ENCODE measurements at regions not wholly inside any gene's neighbourhood (a gene's known extent, or its start where the extent isn't known, plus 50 kb on each side); places are given as distances from the start of the nearest gene placed in this dataset.
"Not testable (repeated sequence)": the region's sequence is repeated elsewhere in the genome, so short reads cannot be mapped to it uniquely, and the experiment has no call there.

DNA sequence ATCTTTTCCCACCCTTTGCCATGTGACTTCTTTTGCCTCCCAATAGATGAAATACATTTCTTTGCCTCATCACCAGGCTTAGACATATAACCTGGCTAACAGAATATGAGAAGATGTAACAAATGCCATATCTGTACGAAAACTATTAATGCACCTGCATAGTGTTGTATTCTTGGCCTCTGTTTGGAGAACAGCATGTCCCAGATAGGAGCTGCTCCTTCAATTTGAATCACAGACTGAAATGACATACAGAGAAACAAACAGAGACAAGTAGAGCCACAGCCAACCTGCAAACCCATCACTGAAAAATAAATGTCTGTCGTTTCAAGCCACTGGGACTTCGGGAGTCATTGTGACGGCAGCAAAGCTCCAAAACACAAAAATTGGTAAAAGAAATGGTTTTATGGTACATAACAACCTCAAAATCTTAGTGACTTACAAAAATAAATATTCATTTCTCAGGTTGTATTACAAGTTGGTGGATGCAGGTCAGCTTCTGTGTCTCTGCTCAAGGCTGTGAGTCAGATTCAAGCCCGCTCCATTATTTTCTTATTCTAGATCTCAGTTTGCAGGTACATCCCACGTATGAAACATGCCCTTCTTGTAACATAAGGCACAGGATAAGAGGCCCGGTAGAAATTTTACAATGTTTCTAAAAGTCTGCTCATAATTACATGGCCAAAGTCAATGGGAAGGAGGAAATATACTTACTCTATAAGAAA is 171.3 kb upstream of the SOX6 start:
- no peak for DNase-seq

- DNase-seq: no peak
These were observed 170.6 kb upstream of the SOX6 start for GRCh38 chr11:16526947-16527346.

GRCh38 chr11:16520713-16521112 is 164.4 kb upstream of the SOX6 start:
- peak; percentile 52 to 53 for DNase-seq

GRCh38 chr11:16512899-16513241 is 156.5 kb upstream of the SOX6 start:
- no peak for DNase-seq

DNA sequence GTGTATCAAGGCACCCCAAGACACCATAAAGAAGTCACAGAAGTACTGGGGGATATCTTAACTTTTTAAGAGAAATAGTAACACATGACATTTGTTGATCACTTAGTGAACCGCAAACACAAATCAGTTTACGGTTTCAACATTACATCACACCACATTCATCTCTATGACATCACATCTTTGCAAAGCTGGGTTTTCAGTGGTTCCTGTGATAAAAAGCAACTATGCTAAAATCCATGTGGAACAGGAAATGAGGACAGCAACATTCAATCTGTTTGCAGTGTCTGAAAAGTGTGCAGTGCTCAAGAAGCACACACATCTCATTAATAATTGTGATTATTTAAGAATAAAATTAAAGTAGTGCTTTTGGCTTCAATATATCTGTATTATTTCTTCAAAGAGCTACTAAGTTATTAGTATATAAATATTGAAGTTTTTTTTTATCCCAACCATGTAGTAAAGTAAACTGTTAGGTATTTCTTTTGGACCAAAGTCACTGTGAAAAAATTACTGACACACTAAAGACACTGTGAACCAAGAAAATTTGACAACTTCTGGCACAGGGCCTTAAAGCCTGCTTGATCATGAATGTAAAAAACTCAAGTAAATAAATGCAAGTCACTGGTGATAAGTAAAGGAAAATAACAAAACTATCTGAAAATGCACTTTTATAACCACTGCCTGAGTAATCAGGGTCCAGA is 156.0 kb upstream of the SOX6 start:
- no peak for DNase-seq

- DNase-seq: no peak
These were observed 155.1 kb upstream of the SOX6 start for GRCh38 chr11:16511116-16512114.

GRCh38 chr11:16505481-16505880 is 149.1 kb upstream of the SOX6 start:
- DNase-seq: no peak

DNA sequence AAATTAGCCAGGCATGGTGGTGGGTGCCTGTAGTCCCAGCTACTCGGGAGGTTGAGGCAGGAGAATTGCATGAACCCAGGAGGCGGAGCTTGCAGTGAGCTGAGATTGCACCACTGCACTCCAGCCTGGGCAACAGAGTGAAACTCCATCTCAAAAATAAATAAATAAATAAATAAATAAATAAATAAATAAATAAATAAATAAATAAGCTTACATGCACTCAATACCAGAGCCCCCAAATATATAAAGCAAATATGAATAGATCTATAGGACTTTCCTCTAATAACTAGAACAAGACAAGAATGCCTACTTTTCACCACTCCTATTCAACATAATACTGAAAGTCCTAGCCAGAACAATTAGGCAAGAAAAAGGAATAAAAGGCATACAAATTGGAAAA is 147.5 kb upstream of the SOX6 start:
- DNase-seq: not testable (repeated sequence)

GRCh38 chr11:16494918-16495691 is 138.8 kb upstream of the SOX6 start:
- no peak for DNase-seq

DNA sequence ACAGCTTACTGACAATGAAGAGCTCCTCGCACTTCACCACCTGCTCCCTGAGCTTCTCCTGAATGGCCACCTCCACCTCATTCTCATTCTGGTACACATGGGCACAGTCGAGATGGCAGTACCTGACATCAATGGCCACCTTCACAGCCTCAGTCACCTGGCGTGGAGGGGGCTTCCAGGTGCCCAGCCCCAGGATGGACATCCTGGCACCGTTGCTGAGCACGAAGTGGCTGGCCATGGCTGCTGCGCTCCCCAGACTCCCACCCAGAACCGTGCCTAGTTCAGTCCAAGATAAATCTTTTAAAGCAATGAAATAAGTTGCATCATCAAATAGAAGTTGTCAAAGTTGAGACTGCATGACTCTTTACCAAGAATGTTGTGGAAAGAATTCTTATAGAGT is 128.1 kb upstream of the SOX6 start:
- no peak for DNase-seq

DNA sequence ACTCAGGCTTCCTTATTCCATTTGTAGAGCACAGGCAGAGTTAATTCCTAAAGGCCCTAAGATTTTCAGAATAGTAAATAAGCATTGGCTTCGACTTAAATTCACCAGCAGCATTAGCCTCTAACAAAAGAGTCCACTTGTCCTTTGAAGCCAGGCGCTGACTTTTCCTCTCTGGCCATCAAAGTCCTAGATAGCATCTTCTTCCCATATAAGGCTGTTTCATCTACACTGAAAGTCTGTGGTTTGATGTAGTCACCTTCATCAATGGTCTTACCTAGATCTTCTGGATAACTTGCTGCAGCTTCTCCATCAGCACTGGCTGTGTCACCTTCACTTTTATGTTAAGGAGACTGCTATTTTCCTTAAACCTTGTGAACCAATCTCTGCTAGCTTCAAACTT is 118.3 kb upstream of the SOX6 start:
- no peak for DNase-seq

DNA sequence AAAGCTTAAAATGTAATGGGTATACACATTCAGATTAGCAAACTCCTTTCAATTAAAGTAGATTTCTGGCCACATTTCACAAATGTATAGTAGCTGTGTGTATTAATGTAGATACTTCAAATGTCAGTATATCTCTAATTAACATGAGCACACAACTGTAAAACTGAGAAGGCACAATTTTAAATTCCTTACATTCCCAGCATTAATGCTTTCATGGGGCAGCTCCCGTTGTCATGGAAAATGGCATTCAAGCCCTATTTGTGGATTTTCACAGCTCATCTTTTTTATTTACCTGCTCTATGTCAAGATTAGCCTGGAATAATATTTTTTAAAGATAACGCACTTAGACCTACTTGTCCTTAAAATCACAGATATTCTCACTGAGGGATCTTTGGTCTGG is 113.6 kb upstream of the SOX6 start:
- no peak for DNase-seq

DNA sequence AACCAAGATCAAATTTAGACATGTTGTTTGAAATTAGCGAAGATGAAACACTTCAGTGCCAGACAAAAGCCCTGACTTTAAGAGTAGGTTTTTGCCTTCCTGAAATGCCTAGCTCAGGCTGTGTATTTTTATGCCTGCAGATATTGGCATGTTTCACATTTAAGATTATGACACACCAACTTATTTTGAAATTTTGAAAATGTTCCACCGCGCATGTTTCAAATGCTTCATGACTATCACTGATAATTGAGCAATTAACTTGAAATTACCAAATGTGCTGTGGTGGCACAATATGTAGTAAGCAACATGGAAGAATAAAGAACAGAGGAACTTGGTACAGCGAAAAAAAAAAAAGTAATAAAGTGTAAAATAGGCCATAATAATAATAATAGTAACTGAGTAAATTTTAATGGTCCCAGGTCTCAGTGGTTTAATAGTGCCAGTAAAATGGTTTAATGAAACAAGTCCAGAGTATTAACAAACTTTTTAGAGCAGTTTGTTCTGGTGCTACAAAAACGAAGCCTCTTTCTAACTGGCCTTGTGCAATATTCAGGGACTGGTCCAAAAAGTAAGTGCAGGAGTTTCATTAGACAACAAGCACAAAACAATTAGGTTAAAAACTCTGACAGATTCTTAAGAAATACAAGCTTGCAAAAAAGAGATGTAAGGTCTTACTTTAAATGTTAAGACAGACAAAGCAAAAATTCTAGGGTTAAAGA is 112.5 kb upstream of the SOX6 start:
- no peak for DNase-seq

DNA sequence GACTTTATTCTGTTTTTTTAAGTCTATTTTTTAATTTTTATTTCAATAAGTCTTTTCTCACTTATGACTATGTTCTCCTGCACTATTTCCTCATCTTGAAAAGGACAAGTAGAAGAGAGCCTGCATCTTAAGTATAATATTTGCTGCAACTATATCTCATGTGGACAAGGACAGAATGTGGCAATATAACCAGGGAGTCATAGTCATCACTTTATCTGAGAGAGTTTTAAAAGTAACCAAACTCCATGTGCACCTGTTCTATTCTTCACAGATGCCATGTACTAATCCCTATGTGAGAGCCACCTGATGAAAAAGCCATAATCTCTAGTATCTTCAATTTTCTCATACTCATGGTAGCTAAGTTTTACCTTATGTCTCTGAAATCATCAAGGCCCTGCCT is 104.2 kb upstream of the SOX6 start:
- no peak for DNase-seq

DNA sequence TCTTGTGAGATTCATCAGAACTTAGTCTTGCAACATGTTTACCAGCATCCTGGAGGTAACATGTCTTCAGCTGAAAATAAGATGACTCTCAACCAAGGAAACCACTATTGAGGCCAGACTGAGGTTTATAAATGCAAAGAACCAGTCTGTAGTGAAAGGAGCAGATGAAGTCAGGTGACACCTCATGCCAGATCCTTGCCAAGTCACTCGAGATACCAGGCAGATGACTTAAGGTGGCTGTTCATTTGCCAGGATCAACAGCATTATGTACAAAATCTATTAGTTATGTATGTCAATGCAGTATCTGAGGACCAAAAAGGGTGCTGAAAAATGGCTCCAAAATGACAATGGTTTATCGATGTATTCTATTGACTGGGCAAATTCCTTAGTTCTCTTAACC is 100.0 kb upstream of the SOX6 start:
- no peak for DNase-seq

- no peak for DNase-seq
These were observed 98.0 kb upstream of the SOX6 start for GRCh38 chr11:16454289-16454863.

- DNase-seq: no peak
These were observed 91.9 kb upstream of the SOX6 start for GRCh38 chr11:16448123-16448717.

DNA sequence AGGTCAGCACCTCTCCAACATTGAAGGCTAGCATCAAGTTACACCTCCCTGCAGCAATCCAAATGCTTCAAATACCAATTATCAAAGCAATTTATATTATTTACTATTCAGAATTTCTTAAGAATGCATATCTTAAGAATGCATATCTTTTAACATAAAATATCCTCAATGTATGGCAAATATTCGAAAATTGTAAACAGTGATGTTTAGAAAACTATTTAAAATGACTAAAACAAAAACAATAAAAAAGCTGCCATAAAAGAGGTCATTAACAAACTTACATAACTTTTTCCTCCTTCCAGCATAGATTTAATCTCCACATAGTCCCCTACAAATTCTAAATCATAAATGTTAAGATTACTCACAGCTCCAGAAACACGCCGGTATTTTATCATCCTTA is 85.1 kb upstream of the SOX6 start:
- no peak for DNase-seq

DNA sequence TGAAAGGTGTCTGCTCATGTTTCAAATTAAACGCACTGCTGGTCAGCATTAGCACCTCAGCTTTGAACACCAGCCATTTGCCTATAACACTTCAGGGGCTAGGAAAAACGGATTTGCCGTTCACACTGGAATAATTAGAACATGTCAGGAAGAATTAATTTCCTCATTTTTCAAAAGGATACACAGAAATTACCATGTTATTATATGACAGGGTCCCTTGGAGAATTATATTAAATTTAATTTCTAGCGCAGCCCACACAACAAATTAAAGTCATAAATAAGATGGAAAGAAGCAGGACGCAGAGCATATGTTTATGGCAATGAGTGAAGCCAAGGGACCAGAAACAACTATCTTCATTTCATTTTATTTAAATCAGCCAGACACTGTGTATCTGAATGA is 83.8 kb upstream of the SOX6 start:
- DNase-seq: no peak

- DNase-seq: no peak
These were observed 77.7 kb upstream of the SOX6 start for GRCh38 chr11:16434036-16434435.

DNA sequence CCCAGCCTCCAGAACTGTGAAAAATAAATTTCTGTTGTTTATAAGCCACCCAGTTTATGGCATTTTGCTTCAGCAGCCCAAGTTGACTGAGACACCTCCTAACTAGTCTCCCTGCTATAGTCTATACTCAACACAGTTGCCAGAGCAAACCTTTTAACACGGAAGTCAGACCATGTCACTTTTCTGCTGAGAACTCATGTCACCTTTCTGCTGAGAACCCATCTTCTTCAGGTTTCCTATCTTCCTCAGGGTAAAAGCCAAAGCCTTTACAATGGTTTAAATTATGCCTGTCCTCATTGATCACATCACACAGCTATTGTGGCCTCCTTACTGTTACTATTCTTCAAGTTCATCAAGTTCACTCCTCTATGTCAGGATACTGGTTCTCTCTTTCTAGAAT is 74.3 kb upstream of the SOX6 start:
- no peak for DNase-seq

All from SHP77 (cell line).